ENCODE measurements at regions not wholly inside any gene's neighbourhood (a gene's known extent, or its start where the extent isn't known, plus 50 kb on each side); places are given as distances from the start of the nearest gene placed in this dataset.

GRCh38 chr7:26479581-26479980 lies 187.9 kb downstream of the SNX10 start:
- no peak for TF ChIP-seq POLR2A (IDR thresholded peaks at IDR 0.05)
- no peak for TF ChIP-seq CTCF (IDR thresholded peaks at IDR 0.05)
